SU-DHL-6 (cell line): ENCODE measurements at regions not wholly inside any gene's neighbourhood (a gene's known extent, or its start where the extent isn't known, plus 50 kb on each side); places are given as distances from the start of the nearest gene placed in this dataset.

Experiments used
- EZH2phosphoT487 ChIP-seq: fragments of 200-600 bp; sonication (generic), shearing (Covaris generic); conservative IDR thresholded peaks from 2 replicates; pipeline ENCODE4 v1.6.1; 2018; ENCODE audit warnings: mild to moderate bottlenecking, antibody characterized with exemption, low read length, moderate library complexity, mixed read lengths
- TF ChIP-seq, protein P1 (sequence below): fragments of 200-600 bp; sonication (generic); IDR thresholded peaks from one replicate; pipeline ENCODE4 v1.5.1; 2017; ENCODE audit warnings: antibody characterized with exemption, mild to moderate bottlenecking, low read length, moderate library complexity; ENCODE audit not compliant: insufficient read depth, poor library complexity, severe bottlenecking

DNA sequence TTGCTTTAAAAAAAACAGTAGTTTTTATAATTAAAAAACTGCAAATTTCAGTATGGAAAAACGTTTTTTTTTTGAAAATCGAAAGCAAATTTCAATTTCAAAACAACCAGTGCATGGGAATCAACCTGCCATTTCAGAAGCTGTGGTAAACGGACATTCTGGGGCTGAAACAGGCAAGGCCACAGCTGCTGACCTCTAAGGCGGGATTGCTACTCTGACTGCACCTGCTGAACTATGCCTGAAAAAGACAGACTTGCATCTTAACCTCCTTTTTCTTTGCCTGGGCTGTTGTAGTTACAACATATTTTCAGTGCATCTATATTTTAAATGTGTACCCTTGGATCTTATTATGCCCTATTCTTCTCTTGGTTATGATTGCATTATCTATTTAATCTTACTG, 303.0 kb upstream of the SP8 start:
- TF ChIP-seq, protein P1, sequence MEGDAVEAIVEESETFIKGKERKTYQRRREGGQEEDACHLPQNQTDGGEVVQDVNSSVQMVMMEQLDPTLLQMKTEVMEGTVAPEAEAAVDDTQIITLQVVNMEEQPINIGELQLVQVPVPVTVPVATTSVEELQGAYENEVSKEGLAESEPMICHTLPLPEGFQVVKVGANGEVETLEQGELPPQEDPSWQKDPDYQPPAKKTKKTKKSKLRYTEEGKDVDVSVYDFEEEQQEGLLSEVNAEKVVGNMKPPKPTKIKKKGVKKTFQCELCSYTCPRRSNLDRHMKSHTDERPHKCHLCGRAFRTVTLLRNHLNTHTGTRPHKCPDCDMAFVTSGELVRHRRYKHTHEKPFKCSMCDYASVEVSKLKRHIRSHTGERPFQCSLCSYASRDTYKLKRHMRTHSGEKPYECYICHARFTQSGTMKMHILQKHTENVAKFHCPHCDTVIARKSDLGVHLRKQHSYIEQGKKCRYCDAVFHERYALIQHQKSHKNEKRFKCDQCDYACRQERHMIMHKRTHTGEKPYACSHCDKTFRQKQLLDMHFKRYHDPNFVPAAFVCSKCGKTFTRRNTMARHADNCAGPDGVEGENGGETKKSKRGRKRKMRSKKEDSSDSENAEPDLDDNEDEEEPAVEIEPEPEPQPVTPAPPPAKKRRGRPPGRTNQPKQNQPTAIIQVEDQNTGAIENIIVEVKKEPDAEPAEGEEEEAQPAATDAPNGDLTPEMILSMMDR = no peak
- no peak for TF ChIP-seq EZH2phosphoT487
